K562 (cell line): ENCODE measurements at regions not wholly inside any gene's neighbourhood (a gene's known extent, or its start where the extent isn't known, plus 50 kb on each side); places are given as distances from the start of the nearest gene placed in this dataset.

Experiments used
- ATAC-seq: fragments of 200-7000 bp; cut with Tn5 transposase; 3 replicates; pipeline ENCODE4 v1.9.1; 2020; ENCODE audit warnings: moderate library complexity
- BruUV-seq: library from RNA; stranded (reverse); fragments of 400-500 nt; replicated peaks from 2 replicates; lab custom pipeline; 2021; lab: Mats Ljungman, UMichigan
- CTCF ChIA-PET: fragments of 300-600 bp; formaldehyde crosslinking; extraction: SDS; loops from one replicate; lab custom pipeline; 2021; ENCODE audit warnings: low intra/inter-chr PET ratio; lab: Yijun Ruan, JAX
- POLR2A ChIA-PET: fragments of 300-600, 350-650 bp; sonication (Branson Sonifier 250); formaldehyde crosslinking; extraction: SDS; loops from one replicate; lab custom pipeline; 2021; ENCODE audit warnings: antibody characterized with exemption, inconsistent platforms; lab: Yijun Ruan, JAX
- DNase-seq, 4 experiments: peaks; one replicate each; pipeline versions ENCODE4 v3.0.0 to v3.0.0-alpha.2; 2011 to 2018; ENCODE audit warnings: low spot score in 3 of 4, mixed read lengths in 3 of 4; ENCODE audit errors: extremely low read depth in 1 of 4
- FAIRE-seq: peaks from 2 replicates; lab custom pipeline; 2011; peaks lifted over from hg19 to GRCh38; lab: Jason Lieb, UNC
- H2AFZ ChIP-seq: 2 replicates; pipeline ENCODE4 v1.6.0; 2011; ENCODE audit warnings: low read depth, low read length, control low read depth, inconsistent platforms
- H3K27ac ChIP-seq: fragments of 200-600 bp; 3 replicates; pipeline ENCODE4 v1.8.0; 2011; ENCODE audit warnings: low read depth, mild to moderate bottlenecking, control low read depth, inconsistent platforms, low read length, moderate library complexity, mixed read lengths; ENCODE audit errors: extremely low read depth
- H3K27me3 ChIP-seq, 2 experiments: fragments of 300-600 bp in 1 of 2; 2 replicates in 1 of 2; 3 replicates in 1 of 2; pipeline versions ENCODE4 v1.6.0 to v1.8.0; 2011; ENCODE audit warnings: inconsistent platforms in 2 of 2, low read length in 2 of 2, mild to moderate bottlenecking in 1 of 2, mixed read lengths in 1 of 2, moderate library complexity in 1 of 2; ENCODE audit not compliant: control insufficient read depth in 2 of 2, insufficient read depth in 2 of 2
- H3K36me3 ChIP-seq: fragments of 300-600 bp; 3 replicates; pipeline ENCODE4 v1.8.0; 2011; ENCODE audit warnings: mild to moderate bottlenecking, low read length, inconsistent platforms; ENCODE audit not compliant: control insufficient read depth, insufficient read depth
- H3K4me1 ChIP-seq, 2 experiments: fragments of 200-600 bp in 1 of 2; replicated peaks in 1 of 2; 2 replicates in 1 of 2; 3 replicates in 1 of 2; pipeline versions ENCODE4 v1.5.1 to v1.8.0; 2011; ENCODE audit warnings: inconsistent platforms in 2 of 2, low read length in 2 of 2, mild to moderate bottlenecking in 1 of 2, mixed read lengths in 1 of 2, moderate library complexity in 1 of 2; ENCODE audit not compliant: control insufficient read depth in 2 of 2, insufficient read depth in 2 of 2
- H3K4me2 ChIP-seq: 2 replicates; pipeline ENCODE4 v1.6.1; 2011; ENCODE audit warnings: low read length, control low read depth, inconsistent platforms, mixed read lengths; ENCODE audit not compliant: insufficient read depth
- H3K4me3 ChIP-seq: fragments of 200-600 bp; sonication (generic), shearing (Covaris generic); 2 replicates; pipeline ENCODE4 v1.5.1; 2016; ENCODE audit warnings: control low read depth, inconsistent platforms
- H3K79me2 ChIP-seq: fragments of 200-600 bp; 3 replicates; pipeline ENCODE4 v1.8.0; 2011; ENCODE audit warnings: low read length, inconsistent platforms; ENCODE audit not compliant: control insufficient read depth, insufficient read depth
- H3K9ac ChIP-seq, 2 experiments: 2 replicates each; pipeline versions ENCODE4 v1.6.0 to v1.6.1; 2011; ENCODE audit warnings: low read depth in 2 of 2, low read length in 2 of 2, control low read depth in 1 of 2, inconsistent platforms in 1 of 2, mild to moderate bottlenecking in 1 of 2, mixed read lengths in 1 of 2; ENCODE audit not compliant: insufficient read depth in 1 of 2
- H3K9me1 ChIP-seq: one replicate; pipeline ENCODE4 v1.6.0; 2011; ENCODE audit warnings: inconsistent platforms, mild to moderate bottlenecking, low read length, moderate library complexity; ENCODE audit not compliant: control insufficient read depth, insufficient read depth
- H3K9me3 ChIP-seq: replicated peaks from 2 replicates; pipeline ENCODE4 v1.5.1; 2011; ENCODE audit warnings: low read depth, low read length, inconsistent platforms; ENCODE audit not compliant: control insufficient read depth, insufficient read depth
- H4K20me1 ChIP-seq: replicated peaks from 2 replicates; pipeline ENCODE4 v1.6.1; 2011; ENCODE audit warnings: low read length, inconsistent platforms, mixed read lengths; ENCODE audit not compliant: control insufficient read depth, insufficient read depth
- HDAC8 ChIP-seq: fragments of 450-650 bp; IDR thresholded peaks from 2 replicates; pipeline ENCODE4 v1.6.1; 2016; ENCODE audit warnings: mild to moderate bottlenecking, missing genetic modification characterization, moderate library complexity, missing compliant biosample characterization
- HSF4 ChIP-seq: fragments of 250-450 bp; sonication (Bioruptor Pico); IDR thresholded peaks from 2 replicates; pipeline ENCODE4 v2.1.2; 2022; ENCODE audit warnings: mild to moderate bottlenecking, moderate library complexity, borderline replicate concordance
- MAFG ChIP-seq: fragments of 450-650 bp; conservative IDR thresholded peaks from 2 replicates; pipeline ENCODE4 v1.6.1; 2016; ENCODE audit warnings: missing genetic modification characterization, missing compliant biosample characterization
- MAFK ChIP-seq: IDR thresholded peaks from 2 replicates; pipeline ENCODE4 v1.6.1; 2011; ENCODE audit warnings: low read length, improper control_type of control experiment
- MECOM ChIP-seq: fragments of 250-450 bp; sonication (Bioruptor Pico); IDR thresholded peaks from 2 replicates; pipeline ENCODE4 v1.8.0; 2022; ENCODE audit warnings: inconsistent platforms
- NBN ChIP-seq: fragments of 450-650 bp; IDR thresholded peaks from 2 replicates; pipeline ENCODE4 v1.6.1; 2016; ENCODE audit warnings: low read depth, mild to moderate bottlenecking
- NFE2 ChIP-seq: IDR thresholded peaks from 2 replicates; pipeline ENCODE4 v1.6.1; 2014; ENCODE audit warnings: antibody characterized with exemption, low read depth
- PHTF2 ChIP-seq: fragments of 250-450 bp; sonication (Bioruptor Pico); IDR thresholded peaks from 2 replicates; pipeline ENCODE4 v1.5.0; 2021; ENCODE audit warnings: mild to moderate bottlenecking
- POLR3G ChIP-seq: IDR thresholded peaks from 2 replicates; pipeline ENCODE4 v1.6.1; 2011; ENCODE audit not compliant: insufficient read length, insufficient replicate concordance; ENCODE audit errors: extremely low read depth
- SIN3A ChIP-seq, 2 experiments: fragments of 150-350 bp in 1 of 2; IDR thresholded peaks; 2 replicates each; pipeline ENCODE4 v1.6.1; 2011 to 2016; ENCODE audit warnings: borderline replicate concordance in 2 of 2, low read depth in 2 of 2, low read length in 2 of 2, mild to moderate bottlenecking in 2 of 2, moderate library complexity in 2 of 2; ENCODE audit not compliant: control insufficient read depth in 1 of 2
- SOX6 ChIP-seq: fragments of 450-650 bp; IDR thresholded peaks from 2 replicates; pipeline ENCODE4 v1.6.1; 2014; ENCODE audit warnings: mild to moderate bottlenecking
- TGIF2 ChIP-seq: sonication (generic); formaldehyde crosslinking; IDR thresholded peaks from 2 replicates; pipeline ENCODE4 v1.8.1; 2022; ENCODE audit warnings: mild to moderate bottlenecking, missing genetic modification reagents, moderate library complexity
- TOE1 ChIP-seq, 2 experiments: fragments of 450-650 bp in 1 of 2; sonication (generic) in 1 of 2; formaldehyde crosslinking in 1 of 2; IDR thresholded peaks; 2 replicates each; pipeline versions ENCODE4 v1.7.1 to v1.8.0; 2016 to 2022; ENCODE audit warnings: borderline replicate concordance in 2 of 2, mild to moderate bottlenecking in 2 of 2, antibody characterized with exemption in 1 of 2, inconsistent platforms in 1 of 2, low read depth in 1 of 2, missing genetic modification reagents in 1 of 2, moderate library complexity in 1 of 2
- WHSC1 ChIP-seq: IDR thresholded peaks from one replicate; pipeline ENCODE4 v1.6.1; 2012; ENCODE audit warnings: low read length, control low read depth, inconsistent platforms
- ZEB2 ChIP-seq: fragments of 450-650 bp; IDR thresholded peaks from 2 replicates; pipeline ENCODE4 v1.6.1; 2016
- ZKSCAN8 ChIP-seq: fragments of 200-800 bp; sonication (Bioruptor generic); IDR thresholded peaks from 2 replicates; pipeline ENCODE4 v1.6.1; 2016; ENCODE audit warnings: missing genetic modification characterization, missing compliant biosample characterization
- ZNF174 ChIP-seq: fragments of 250-450 bp; sonication (Bioruptor Pico); IDR thresholded peaks from 2 replicates; pipeline ENCODE4 v1.4.0; 2020; ENCODE audit warnings: mild to moderate bottlenecking
- ZNF316 ChIP-seq: fragments of 450-650 bp; IDR thresholded peaks from 2 replicates; pipeline ENCODE4 v1.6.1; 2016
- WGBS: fragments of 100-300 bp; shearing (Covaris generic); methylation state at CpG from one replicate; pipeline ENCODE4 v1.1.6; 2016; ENCODE audit warnings: low coverage, mixed read lengths; ENCODE audit not compliant: insufficient coverage; ENCODE audit errors: missing lambda C conversion rate; 5-methylcytosine and 5-hydroxymethylcytosine counted together
- in situ Hi-C: fragments of 300-500 bp; cut with MboI; formaldehyde crosslinking; loops from 4 replicates; pipeline ENCODE4 v1.15.0; 2018; ENCODE audit warnings: inconsistent platforms, mixed read lengths
- intact Hi-C: fragments of 100-400 bp; cut with micrococcal nuclease; formaldehyde crosslinking; loops from 2 replicates; pipeline ENCODE4 v1.14.2; 2022
- TF ChIP-seq, protein P1 (sequence below): sonication (generic); formaldehyde crosslinking; IDR thresholded peaks from 2 replicates; pipeline ENCODE4 v1.8.0; 2023; ENCODE audit warnings: missing genetic modification reagents, mild to moderate bottlenecking, borderline replicate concordance
- TF ChIP-seq, protein P2 (sequence below): fragments of 450-650 bp; IDR thresholded peaks from 2 replicates; pipeline ENCODE4 v1.6.1; 2016; ENCODE audit warnings: missing biosample characterization, missing genetic modification characterization

DNA sequence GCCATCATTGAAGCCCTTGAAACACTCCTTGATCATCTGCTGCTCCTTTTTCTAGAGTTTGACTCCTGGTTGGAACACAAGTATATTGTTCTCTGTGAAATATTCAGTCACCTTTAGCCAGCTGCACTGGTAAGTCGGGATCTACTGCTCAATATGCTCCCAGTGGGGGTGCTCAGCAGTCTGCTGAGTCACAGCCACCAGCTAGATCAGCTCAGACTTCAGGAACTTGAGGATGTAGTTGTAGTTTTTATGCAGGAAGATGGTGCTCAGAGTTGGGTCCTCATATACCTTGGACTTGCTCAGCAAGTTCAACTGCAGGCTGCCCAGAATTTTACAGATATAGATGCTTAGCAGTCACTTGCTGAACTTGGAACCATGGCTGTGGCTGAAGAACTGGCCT, 202.5 kb upstream of the RPL34 start:
- Histone ChIP-seq H3K4me3 (no peak overlapping the region), H3K9ac (no peak overlapping the region), H3K36me3 (no peaks in the 10 kb centered on the region), H4K20me1 (no peaks in the 10 kb centered on the region), H3K9me1 (no peaks in the 10 kb centered on the region), H3K4me2 (no peak overlapping the region), H3K27ac (no peak overlapping the region), H3K27me3 (no peaks in the 10 kb centered on the region), H2AFZ (peak overlapping the region; percentile 72), H3K9me3 (no peaks in the 10 kb centered on the region), H3K4me1 (peaks cover 0 to 8% of the 10 kb centered on the region in 2 experiments; a peak in 2 of 5 replicates), H3K79me2 (no peaks in the 10 kb centered on the region)
- whole genome bisulfite sequencing = 0% methylated on average over 1 of the region's 1 CpG
- intact Hi-C loops (no loop called here), in situ Hi-C loops (no loop called here)
- ATAC-seq (peak; percentile 81), DNase-seq (peak in 2 of 4 experiments; percentile 25 to 65), FAIRE-seq (peak; percentile 74)
- ChIA-PET CTCF (no interaction called here), POLR2A (no interaction called here)
- BruUV-seq = no TSS peak
- TF ChIP-seq, protein P1, sequence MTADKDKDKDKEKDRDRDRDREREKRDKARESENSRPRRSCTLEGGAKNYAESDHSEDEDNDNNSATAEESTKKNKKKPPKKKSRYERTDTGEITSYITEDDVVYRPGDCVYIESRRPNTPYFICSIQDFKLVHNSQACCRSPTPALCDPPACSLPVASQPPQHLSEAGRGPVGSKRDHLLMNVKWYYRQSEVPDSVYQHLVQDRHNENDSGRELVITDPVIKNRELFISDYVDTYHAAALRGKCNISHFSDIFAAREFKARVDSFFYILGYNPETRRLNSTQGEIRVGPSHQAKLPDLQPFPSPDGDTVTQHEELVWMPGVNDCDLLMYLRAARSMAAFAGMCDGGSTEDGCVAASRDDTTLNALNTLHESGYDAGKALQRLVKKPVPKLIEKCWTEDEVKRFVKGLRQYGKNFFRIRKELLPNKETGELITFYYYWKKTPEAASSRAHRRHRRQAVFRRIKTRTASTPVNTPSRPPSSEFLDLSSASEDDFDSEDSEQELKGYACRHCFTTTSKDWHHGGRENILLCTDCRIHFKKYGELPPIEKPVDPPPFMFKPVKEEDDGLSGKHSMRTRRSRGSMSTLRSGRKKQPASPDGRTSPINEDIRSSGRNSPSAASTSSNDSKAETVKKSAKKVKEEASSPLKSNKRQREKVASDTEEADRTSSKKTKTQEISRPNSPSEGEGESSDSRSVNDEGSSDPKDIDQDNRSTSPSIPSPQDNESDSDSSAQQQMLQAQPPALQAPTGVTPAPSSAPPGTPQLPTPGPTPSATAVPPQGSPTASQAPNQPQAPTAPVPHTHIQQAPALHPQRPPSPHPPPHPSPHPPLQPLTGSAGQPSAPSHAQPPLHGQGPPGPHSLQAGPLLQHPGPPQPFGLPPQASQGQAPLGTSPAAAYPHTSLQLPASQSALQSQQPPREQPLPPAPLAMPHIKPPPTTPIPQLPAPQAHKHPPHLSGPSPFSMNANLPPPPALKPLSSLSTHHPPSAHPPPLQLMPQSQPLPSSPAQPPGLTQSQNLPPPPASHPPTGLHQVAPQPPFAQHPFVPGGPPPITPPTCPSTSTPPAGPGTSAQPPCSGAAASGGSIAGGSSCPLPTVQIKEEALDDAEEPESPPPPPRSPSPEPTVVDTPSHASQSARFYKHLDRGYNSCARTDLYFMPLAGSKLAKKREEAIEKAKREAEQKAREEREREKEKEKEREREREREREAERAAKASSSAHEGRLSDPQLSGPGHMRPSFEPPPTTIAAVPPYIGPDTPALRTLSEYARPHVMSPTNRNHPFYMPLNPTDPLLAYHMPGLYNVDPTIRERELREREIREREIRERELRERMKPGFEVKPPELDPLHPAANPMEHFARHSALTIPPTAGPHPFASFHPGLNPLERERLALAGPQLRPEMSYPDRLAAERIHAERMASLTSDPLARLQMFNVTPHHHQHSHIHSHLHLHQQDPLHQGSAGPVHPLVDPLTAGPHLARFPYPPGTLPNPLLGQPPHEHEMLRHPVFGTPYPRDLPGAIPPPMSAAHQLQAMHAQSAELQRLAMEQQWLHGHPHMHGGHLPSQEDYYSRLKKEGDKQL (CRISPR knock-in tag) = no peak
- no peak for TF ChIP-seq POLR3G
- TF ChIP-seq SOX6 = no peak
- no peak for TF ChIP-seq MECOM (CRISPR knock-in tag)
- peak; percentile 42 for TF ChIP-seq MAFG (tag)
- no peak for TF ChIP-seq HDAC8 (tag)
- TF ChIP-seq ZEB2 = no peak
- no peak for TF ChIP-seq TGIF2
- TF ChIP-seq SIN3A (IDR thresholded peaks at IDR 0.05; ENCODE audit: borderline replicate concordance in 2 of 2, control insufficient read depth in 1 of 2, low read depth in 2 of 2, low read length in 2 of 2) = no peak
- no peak for TF ChIP-seq ZNF174 (CRISPR knock-in tag)
- peak; percentile 44; the same call in 1 of the 2 replicates for TF ChIP-seq ZNF316
- no peak for TF ChIP-seq PHTF2 (CRISPR knock-in tag)
- no peak for TF ChIP-seq WHSC1
- TF ChIP-seq, protein P2, sequence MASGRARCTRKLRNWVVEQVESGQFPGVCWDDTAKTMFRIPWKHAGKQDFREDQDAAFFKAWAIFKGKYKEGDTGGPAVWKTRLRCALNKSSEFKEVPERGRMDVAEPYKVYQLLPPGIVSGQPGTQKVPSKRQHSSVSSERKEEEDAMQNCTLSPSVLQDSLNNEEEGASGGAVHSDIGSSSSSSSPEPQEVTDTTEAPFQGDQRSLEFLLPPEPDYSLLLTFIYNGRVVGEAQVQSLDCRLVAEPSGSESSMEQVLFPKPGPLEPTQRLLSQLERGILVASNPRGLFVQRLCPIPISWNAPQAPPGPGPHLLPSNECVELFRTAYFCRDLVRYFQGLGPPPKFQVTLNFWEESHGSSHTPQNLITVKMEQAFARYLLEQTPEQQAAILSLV = no peak
- no peak for TF ChIP-seq TOE1 (IDR thresholded peaks at IDR 0.05; ENCODE audit: borderline replicate concordance)
- no peak for TF ChIP-seq TOE1 (CRISPR knock-in tag; IDR thresholded peaks at IDR 0.05; ENCODE audit: borderline replicate concordance, low read depth)
- TF ChIP-seq HSF4 (CRISPR knock-in tag) = no peak
- no peak for TF ChIP-seq NBN
- peak; percentile 45; the same call in 1 of the 2 replicates for TF ChIP-seq MAFK
- TF ChIP-seq NFE2 = peak; percentile 85
- no peak for TF ChIP-seq ZKSCAN8 (CRISPR knock-in tag)
